NCI-H2171 treated with DMSO at 0.1 percent for 48 hours (cell line): ENCODE measurements at regions not wholly inside any gene's neighbourhood (a gene's known extent, or its start where the extent isn't known, plus 50 kb on each side); places are given as distances from the start of the nearest gene placed in this dataset.
"Not testable (repeated sequence)": the region's sequence is repeated elsewhere in the genome, so short reads cannot be mapped to it uniquely, and the experiment has no call there.

Experiments used
- DNase-seq: peaks from one replicate; lab custom pipeline; 2025; lab: John Stamatoyannopoulos, UW

DNA sequence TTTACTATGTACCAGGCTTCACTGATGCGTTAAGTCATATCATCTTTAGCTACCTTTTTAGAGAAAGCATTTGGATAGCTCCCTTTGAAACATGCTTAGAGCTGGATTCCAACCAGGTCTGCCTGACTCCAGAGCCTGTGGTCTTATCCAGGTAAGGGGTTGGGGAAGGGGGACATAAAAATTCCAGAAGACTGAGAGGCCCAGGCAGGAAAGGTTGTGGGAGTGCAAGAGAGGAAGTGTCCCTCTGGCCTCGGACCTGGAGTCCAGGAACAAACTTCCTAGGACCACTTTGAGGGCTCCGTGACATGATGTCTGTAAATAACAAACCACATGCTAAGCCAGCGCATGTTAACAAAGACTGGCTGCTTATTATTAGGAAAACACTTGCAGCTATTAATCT lies 163.0 kb upstream of the KCNG1 start:
- no peak for DNase-seq

DNA sequence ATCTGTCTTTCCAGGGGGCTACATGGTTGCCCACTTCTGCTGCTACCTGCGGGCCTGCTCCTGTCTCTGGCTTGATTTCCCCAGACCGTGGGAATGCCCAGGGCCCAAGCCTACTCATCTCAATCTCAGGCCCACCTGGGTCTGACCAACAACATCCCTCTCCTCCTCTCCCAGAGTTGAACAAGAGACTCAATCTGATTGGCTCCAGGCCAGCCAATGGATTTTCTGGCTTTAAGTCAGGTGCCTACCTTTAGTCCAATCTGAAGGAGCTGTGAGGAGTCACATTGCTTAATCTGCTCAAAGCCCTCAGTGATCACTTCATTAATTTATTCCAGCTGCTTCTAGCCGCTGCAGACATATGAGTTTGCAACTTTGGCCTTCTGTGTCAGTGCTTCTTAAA lies 162.4 kb upstream of the KCNG1 start:
- no peak for DNase-seq

DNA sequence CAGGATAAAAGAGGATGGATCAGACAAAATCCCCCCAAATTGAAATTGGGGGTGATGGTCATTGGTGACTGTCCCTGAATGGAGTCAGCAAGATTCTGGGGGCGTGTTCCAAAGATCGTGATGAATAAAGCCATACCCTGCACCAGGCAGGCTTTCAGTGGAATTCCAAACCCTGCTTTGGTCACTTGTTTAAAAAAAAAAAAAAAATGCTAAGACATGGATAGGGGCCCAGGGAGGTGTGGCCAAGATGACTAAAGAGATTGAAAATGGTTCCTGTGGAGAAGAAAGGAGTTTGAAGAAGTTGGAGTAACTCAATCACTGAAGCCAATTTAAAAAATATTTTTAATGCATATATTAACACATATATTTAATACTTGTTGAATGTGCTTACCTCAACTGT lies 161.4 kb upstream of the KCNG1 start:
- no peak for DNase-seq

DNA sequence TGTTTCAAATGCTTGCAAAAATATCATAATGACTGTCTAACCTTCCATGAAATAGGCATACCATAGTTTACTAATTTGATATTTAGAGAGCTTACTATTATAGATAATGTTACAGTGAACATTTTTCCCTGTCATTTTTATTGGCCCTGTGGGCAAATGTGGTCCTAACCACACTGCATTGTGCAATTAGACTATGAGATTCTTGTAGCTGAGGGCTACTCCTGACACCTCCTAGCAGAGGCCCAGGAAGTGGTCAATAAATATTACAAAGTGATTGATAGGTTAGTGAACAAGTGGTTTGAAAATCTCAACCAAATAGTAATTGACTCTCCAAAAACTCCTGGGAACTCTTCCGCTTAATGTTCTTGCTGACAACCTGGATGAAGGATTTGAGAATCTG lies 160.5 kb upstream of the KCNG1 start:
- DNase-seq: no peak

DNA sequence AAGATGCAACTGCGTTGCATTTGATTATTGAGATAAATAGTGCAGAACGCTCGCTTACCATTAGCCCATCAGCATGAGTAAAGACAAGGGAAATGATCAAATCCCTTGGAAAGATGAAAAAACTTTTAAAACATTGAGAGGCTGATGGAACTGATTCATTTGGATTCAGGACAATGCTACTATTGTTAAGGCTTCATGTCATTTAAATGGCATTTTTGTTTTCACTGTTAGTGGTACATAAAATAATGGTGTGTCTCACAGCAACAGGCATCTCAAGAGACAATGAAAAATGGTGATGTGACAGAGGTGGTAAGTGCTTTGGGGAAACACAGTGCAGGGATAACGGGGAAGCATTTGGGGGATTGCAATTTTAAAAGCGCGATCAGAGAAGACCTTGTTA lies 159.7 kb upstream of the KCNG1 start:
- no peak for DNase-seq

DNA sequence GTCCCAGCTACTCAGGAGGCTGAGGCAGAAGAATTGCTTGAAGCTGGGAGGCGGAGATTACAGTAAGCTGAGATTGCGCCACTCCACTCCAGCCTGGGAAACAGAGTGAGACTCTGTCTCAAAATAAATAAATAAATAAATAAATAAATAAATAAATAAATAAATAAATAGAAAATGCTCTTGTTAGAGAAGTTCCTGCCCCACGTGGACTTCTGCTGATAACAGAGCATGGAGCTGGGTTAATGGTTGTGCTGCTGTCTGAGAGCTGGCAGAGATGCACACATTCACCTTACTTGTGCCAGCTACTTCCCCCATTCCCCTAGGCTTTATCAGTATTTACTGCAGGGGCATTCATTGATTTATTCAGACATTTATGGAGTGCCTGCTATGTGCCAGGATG lies 155.2 kb upstream of the KCNG1 start:
- no peak for DNase-seq

DNA sequence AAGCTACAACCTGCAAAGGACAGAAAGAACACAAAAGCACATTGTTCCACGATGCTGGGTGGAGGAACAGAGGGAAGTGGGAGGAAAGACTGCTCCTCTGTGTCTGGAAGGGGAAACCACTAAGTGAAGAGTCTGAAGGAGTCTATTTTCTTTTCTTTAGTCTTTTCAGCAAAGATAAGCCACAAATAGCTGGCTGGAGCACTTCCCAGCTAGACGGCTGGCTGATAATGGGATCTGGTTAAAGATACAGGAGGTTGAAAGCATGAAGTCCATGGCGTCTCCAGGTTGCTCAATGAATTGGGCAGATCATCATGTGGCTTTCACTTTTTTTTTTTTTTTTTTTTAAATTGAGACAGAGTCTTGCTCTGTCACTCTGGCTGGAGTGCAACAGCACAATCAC lies 154.0 kb upstream of the KCNG1 start:
- no peak for DNase-seq

DNA sequence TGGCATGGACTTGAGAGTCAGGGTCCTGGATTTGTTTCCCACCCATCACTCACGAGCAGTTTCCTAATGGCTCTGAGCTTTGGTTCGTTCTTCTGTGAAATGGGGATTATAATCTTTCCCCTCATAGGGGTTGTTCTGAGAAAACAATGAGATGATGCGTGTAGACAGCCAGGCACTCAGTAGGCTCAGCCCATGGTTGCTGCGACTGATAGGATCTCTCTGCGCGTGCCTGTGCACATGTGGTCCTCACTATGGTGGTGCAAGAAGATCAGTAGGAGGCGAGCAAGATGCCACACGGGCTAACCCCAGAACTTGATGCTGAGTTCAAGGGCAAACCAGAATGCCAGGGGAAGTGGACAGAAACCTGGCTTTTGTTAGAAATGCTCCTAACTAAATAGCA lies 153.5 kb upstream of the KCNG1 start:
- no peak for DNase-seq

DNA sequence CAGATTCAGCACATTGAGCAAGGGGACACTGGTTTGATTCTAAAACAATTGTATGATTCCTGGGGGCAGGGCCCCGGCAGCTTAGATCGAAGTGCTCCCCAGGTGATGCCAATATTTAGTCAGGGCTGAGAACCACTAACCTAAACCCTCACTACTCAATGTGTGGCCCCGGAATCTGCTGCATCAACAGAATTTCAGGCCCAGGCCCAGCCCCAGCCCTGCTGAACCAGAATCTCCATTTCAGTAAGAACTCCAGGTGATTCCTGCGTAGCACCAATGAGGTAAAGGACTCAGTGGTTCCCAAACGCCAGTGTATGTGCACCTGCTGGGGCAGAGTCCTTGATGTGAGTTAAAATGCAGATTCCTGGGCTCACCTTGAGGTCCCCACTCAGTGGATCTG lies 152.8 kb upstream of the KCNG1 start:
- DNase-seq: no peak

DNA sequence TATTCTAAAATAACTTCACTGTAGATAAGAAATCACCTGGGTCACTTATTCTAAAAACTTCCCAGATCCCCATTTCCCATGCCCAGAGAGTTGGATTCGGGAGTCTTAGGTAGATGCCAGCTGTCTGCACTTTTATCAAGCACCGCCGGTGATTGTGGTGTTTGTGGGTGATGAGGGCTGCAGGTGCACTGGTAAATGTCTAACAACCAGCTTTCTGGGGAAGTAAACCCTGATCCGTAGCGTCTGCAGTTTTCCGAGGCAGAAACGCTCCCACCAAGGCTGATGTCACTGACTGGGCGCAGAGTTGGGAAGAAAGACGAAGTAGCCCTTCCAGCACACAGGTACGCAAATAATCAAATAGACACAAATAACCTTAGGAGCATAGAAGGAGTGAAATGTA lies 152.2 kb upstream of the KCNG1 start:
- DNase-seq: no peak

DNA sequence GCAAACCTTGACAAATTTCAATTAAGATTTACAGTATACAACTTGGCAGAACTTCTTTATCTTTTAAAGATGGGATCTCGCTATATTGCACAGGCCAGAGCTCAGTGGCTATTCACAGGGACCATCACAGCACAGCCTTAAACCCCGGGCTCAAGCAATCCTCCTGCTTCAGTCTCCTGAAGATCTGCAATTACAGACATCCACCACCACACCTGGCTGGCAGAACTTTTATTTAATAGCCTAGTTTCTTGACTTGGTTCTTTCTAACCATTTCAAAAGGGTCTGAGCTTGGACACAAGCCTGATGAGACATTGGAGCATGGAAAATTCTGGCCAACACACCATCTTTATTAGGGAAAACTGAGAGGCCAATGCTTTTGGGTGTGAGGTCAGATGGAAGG lies 151.6 kb upstream of the KCNG1 start:
- DNase-seq: no peak

DNA sequence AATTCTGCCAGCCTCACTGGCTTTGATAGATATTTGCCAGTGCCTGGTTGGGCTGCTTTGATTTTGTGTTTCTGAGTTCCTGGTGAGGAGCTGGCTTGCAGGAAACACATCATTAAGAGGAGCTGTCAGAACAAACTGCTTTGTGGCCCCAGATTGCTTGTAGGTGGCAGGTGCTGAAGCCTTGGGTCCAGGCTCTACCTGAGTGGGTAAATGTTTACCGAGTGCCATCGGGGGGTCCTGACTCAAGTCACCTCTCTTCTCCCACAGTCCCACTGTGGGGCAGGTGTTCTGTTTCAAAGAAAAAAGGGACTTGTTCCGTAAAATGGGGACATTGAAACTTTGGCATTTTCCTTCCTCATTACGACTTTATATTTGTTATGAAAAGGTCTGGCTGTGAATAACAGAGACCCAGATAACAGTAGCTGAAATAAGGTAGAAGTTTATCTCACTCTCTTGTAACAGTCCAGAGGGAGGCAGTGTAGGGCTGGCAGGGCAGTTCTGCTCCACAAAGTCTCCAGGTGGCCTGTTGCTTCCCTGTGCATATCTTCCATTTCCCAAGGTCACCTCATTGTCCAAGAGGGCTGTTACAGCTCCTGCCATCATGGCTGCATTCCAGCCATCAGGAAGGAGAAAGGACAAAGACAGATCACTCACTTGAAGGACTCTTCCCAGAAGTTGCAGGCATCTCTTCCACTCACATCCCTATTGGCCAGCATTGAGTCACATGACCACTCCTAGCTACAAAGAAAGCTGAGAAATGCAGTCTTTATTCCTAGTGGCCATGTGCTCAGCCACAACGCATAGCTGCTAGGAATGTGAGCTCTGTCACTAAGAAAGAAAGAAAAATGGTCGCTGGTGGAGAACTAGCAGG lies 149.9 kb upstream of the KCNG1 start:
- DNase-seq: no peak

DNA sequence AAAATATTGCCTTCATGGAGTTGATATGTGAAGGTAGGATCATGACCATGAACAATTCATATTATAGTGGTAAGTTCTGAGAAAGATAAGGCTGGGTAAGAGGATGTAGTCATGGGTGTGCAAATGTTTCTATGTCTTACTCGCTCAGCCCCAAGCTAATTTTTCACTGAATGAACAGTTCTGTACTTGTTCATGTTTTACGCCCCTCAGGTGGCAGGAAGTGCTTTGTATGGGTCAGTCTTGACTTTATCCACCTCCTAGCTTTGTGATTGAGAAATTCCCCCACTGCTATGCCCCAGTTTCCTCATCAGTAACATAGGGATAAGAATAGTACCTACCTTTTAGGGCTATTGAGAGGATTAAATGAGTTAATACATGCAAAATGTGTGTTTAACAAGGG lies 148.2 kb upstream of the KCNG1 start:
- DNase-seq: no peak

DNA sequence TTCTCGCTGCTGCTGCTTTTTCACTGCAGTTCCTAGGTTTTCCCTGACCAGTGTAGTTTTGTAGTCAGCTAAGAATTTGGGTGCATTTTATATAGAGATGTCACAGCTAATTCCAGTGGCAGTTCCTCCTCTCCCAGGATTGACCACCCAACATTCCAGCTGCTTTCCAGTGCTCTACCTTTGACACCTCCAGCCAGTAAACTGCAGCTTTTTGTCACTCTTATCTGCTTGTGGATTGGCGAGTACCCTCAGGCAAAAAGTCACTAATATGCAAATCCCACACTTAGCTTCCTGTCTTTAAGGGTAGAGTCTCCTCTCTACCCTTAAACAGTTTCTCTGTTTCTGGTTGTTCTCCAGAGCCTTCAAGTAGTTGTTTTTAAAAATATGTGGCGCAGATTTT lies 146.9 kb upstream of the KCNG1 start:
- DNase-seq: no peak

DNA sequence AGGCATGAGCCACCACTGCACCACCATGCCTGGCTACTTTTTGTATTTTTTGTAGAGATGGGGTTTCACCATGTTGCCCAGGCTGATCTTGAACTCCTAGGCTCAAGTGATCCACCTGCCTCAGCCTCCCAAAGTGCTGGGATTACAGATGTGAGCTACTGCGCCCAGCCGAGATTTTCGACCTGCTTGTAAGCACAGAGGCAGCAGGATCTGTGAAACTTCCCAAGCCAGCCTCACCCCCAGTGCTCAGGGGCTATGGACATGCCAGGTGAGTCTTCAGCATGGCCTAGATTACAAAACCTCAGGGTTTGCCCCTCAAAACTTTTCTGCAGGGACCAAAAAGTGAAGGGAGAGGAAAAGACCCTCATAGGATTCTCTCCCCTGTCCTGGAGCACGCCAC lies 145.0 kb upstream of the KCNG1 start:
- not testable (repeated sequence) for DNase-seq

DNA sequence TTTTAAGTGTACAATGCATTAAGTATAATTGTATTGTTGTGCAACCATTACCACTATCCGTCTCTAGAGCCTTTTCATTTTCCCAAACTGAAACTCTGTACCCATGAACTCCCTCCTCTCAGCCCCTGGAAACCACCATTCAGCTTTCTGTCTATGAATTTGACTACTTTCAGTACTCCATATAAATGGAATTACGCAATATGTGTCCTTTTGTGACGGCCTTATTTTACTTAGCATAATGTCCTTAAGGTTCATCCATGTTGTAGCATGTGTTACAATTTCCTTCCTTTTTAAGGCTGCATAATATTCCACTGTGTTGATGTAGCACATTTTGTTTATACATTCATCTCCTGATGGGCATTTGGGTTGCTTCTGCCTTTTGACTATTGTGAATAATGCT lies 143.6 kb upstream of the KCNG1 start:
- no peak for DNase-seq

DNA sequence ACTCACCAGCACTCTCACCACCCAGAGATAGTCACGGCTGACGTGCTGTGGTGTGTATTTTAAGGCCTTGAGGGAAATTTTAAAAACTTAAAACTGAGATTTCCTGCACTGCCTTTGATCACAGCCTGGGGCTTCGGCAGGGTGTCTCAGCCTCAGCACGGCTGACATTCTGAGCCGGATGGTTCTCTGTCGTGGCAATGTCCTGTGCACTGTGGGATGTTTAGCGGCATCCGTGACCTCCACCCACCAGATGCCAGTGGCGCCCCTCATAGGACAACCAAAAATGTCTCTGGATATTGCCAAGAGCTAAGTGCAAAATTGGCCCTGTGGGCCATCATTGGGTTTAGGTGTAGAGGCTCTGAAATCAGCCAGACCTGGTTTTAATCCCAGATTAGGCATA lies 142.2 kb upstream of the KCNG1 start:
- DNase-seq: no peak

DNA sequence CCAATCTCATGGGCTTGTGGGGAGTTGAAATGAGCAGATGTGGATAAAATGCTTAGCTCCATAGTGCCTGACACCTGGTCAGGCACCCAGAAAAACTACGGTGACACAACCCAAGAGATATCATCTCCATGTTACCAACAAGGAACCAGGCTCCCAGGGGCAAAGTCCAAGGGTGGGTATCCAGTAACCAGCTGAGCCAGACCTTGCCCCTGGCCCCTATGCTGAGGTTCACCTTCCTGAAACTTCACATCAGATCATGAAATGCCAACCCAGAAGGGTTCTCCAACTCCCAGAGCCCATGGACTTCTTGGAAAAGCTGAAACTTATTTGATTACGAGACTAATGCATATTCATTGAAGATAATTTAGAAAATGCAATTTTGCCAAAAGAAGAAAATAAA lies 141.8 kb upstream of the KCNG1 start:
- no peak for DNase-seq

DNA sequence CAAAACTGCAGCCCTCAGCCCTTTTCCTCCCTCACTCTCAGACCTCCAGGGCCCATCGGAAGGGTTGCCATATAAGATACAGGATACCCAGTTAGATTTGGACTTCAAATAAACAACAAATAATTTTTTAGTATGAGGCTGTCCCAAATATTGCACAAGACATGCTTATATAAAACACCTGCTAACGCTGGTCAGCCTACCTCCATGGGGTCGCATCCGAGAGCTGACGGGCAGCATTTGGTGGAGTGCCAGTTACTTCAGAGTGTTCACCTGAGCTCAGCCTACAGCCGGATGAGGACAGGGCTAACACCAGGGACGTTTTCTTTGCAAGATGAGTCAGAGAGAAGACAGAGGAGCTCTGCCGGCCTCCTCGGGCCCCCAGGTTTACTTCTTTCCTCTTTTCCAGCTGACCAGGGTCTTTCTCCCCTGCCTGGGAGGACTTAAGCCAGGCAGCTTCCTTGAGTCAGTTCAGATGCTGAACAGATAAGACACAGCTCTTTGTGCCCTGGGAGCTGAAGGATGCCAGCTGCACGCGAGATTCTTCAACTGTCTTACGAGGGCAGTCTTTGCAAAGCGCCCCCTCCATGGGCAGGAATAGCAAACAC lies 141.2 kb upstream of the KCNG1 start:
- DNase-seq: no peak

DNA sequence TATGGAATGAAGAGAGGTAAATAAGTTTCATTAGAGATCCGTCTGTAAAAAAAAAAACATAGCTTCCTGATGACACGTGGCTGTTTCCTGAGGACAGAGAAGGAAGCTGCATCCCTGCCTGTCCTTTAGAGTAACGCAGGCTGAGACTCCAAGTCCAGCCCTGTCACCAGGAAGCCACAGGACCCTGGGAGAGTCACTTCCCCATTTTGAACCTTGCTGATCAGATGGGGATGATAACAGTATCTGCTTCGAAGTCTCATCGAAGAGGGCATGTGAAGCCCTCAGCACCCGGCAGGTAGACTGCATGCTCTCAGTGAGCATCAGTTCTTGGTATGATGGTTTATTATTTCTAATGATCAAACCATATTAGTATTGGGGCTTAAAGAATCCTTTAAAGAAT lies 139.1 kb upstream of the KCNG1 start:
- DNase-seq: no peak

DNA sequence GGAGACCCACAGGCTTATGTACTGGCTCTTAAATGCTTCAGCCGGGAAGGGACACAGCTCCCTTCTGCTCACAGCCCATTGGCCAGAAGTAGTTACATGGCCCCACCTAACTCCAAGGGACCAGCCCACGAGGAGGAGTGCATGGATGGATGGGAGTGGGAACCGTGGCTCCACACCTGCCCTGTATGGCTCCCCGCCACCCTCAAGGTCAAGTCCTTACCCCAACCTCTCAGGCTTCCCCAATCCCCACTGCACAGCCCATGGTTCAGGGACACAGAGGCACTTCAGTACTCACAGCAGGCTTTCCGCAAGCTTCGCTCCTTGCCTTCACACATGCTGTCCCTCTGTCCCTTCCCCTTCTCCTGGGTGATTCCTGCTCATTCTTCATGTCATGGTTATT lies 137.9 kb upstream of the KCNG1 start:
- DNase-seq: no peak

DNA sequence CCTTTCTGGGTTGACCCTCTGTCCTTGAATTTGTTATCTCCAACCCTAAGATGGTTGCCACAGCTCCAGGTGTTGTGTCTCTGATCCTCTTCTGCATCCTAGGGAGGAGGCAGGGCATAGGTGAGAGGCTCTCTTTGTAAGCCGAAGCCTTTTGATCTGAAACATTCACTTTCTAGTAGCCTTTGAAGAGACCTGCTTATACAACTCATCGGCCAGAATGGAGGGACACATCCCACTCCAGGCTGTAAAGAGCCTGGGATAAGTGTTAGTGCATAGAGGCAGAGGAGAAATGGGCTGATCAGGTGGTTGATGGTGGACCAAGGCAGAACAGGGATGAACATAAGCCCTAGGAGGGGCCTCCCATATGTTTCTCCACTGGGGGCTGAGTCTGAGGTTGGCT lies 137.1 kb upstream of the KCNG1 start:
- no peak for DNase-seq

DNA sequence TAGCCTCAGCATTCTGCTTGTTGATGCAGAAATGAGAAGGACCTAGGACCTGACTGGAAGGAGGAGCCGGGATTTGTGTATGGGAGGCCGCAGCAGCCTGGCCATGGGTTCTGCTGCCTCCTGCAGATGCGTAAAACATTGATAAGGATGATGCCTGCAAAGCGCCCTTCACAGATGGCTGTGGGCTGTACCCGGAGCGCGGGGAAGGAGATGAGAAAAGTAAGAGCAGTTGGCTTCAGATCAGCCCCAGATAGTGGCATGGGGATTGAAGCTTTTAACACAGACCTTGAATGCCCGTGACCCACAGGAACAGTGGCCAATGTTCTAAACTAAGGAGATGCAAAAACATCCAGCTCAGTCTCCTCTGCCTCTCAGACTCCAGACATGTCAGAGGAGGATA lies 136.4 kb upstream of the KCNG1 start:
- DNase-seq: no peak

DNA sequence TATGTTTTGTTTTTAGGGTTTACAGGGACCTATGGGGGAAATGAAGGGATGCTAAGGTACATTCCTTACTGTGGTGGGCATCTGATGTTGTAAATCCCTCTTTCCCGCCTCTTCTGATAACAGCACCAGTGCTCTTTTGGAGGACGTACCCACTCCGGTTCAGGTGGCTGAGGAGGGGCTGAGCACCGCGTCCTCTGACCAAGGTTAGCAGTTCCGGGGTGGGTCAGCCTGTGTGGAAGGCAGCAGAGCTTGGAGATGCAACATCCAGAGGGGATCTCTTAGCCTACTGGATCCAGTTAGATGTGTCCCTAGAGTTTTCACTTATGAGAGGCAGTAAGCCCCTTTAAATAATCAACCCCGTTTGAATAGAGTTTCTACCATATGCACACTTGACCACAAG lies 135.3 kb upstream of the KCNG1 start:
- no peak for DNase-seq
